GM12865 (cell line): ENCODE measurements at regions not wholly inside any gene's neighbourhood (a gene's known extent, or its start where the extent isn't known, plus 50 kb on each side); places are given as distances from the start of the nearest gene placed in this dataset.

Experiments used
- DNase-seq: peaks from one replicate; pipeline ENCODE4 v3.0.0; 2010; ENCODE audit warnings: low read depth
- H3K4me3 ChIP-seq: 2 replicates; pipeline ENCODE4 v1.5.1; 2011; ENCODE audit warnings: mild to moderate bottlenecking, low read depth, low read length, control low read depth
- CTCF ChIP-seq: IDR thresholded peaks from 2 replicates; pipeline ENCODE4 v1.5.1; 2011; ENCODE audit warnings: low read length, control low read depth, low read depth, inconsistent platforms; ENCODE audit not compliant: insufficient read depth; ENCODE audit errors: missing control alignments

GRCh38 chr20:41903586-41903985 is 285.4 kb upstream of the CHD6 start:
- DNase-seq = no peak
- TF ChIP-seq CTCF = no peak

GRCh38 chr20:41902346-41902745 is 284.2 kb upstream of the CHD6 start:
- DNase-seq = no peak
- TF ChIP-seq CTCF = no peak
- H3K4me3 ChIP-seq = no peak overlapping the region

More at GRCh38 chr20:41903586-41903985, 285.4 kb upstream of the CHD6 start:
- H3K4me3 ChIP-seq = no peak overlapping the region

DNA sequence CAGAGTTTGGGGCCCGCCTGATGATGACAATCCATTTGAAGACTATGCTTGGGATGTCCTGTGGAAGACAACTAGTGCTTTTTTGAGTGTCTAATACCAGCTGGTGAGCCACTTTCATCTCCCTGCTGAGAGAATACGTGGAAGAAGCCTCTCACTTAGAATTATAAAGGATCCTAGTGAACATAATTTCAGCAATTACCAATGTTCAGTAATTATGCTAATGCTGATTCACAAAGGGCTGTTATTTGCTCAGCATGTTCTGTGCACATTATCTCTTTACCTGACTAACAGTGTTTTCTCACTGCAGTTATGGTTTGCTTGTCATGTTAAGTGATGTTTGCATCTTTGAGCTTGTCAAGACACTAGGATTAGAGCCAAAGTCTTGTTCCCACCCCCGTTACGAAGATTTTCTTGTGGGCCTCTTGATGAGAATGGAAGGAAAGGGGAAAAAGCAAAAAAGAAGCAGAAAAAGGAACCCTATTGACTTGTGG is 282.1 kb upstream of the CHD6 start:
- DNase-seq = no peak
- no peak for TF ChIP-seq CTCF
- H3K4me3 ChIP-seq = no peak overlapping the region

- DNase-seq = no peak
- H3K4me3 ChIP-seq = no peak overlapping the region
- TF ChIP-seq CTCF = no peak
Observed at GRCh38 chr20:41897708-41898107, 279.5 kb upstream of the CHD6 start.

- no peak for DNase-seq
- no peak overlapping the region for H3K4me3 ChIP-seq
- TF ChIP-seq CTCF = no peak
Observed at GRCh38 chr20:41895241-41896032, 277.3 kb upstream of the CHD6 start.

DNA sequence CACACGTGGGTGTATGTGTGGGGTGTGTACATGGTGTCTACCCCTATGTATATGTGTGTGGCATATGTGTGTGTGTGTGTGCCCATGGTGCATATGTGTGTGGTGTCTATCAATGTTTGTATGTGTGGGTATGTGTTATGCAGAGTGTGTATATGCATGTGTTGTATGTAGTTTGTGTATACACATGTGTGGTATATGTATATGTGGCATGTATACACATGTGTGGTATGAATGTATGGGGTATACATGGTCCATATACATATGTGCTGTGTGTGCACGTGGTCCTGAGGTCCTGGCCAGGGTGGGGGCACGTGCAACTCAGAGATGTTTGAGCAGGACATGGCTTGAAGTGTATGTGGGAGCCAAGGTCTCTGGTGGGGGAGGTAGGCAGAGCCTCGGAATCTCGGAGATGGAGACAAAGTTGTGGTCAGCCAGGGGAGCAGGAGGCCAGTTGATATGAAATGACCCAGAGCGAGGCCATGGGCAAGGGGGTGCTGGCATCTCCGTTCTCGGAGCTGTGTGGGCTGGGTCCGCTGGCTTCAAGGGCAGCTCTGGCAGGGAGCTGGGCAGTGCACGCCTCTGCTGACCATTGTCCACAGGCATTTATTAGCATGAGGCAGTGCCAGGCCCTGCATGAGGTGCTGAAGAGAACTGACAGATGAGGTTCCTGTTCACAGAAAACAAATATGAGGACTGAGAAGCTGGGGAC is 276.2 kb upstream of the CHD6 start:
- no peak for TF ChIP-seq CTCF

More for the DNA sequence above, 276.2 kb upstream of the CHD6 start:
- DNase-seq = no peak
- H3K4me3 ChIP-seq = no peak overlapping the region
